H1 (cell line): ENCODE measurements at regions not wholly inside any gene's neighbourhood (a gene's known extent, or its start where the extent isn't known, plus 50 kb on each side); places are given as distances from the start of the nearest gene placed in this dataset.

Experiments used
- CTCF ChIA-PET: fragments of 300-600 bp; sonication (Branson Sonifier 250); formaldehyde crosslinking; loops from one replicate; lab custom pipeline; 2021; ENCODE audit not compliant: partially characterized antibody; lab: Charles Lee
- POLR2A ChIA-PET: fragments of 300-600 bp; sonication (Branson Sonifier 250); formaldehyde crosslinking; loops from one replicate; lab custom pipeline; 2021; ENCODE audit warnings: inconsistent platforms; ENCODE audit not compliant: partially characterized antibody; lab: Charles Lee
- DNase-seq, 2 experiments: peaks; one replicate each; pipeline versions ENCODE4 v3.0.0 to v3.0.0-alpha.2; 2010 to 2022; ENCODE audit warnings: low spot score in 2 of 2, low read depth in 1 of 2, mixed read lengths in 1 of 2
- FAIRE-seq: peaks from 2 replicates; lab custom pipeline; 2011; peaks lifted over from hg19 to GRCh38; lab: Jason Lieb, UNC
- H2AFZ ChIP-seq: 2 replicates; pipeline ENCODE4 v1.8.1; 2012; ENCODE audit warnings: low read length, inconsistent platforms
- H2AK5ac ChIP-seq: 2 replicates; pipeline ENCODE4 v1.6.1; 2013; ENCODE audit warnings: low read depth, low read length
- H2BK120ac ChIP-seq: replicated peaks from 2 replicates; pipeline ENCODE3; 2013; ENCODE audit warnings: low read depth, low read length, inconsistent platforms
- H2BK12ac ChIP-seq: 2 replicates; pipeline ENCODE4 v1.6.1; 2013; ENCODE audit warnings: low read depth, low read length
- H2BK15ac ChIP-seq: 2 replicates; pipeline ENCODE4 v1.6.1; 2013; ENCODE audit warnings: low read length
- H2BK20ac ChIP-seq: 2 replicates; pipeline ENCODE4 v1.6.1; 2013; ENCODE audit warnings: low read length
- H2BK5ac ChIP-seq: 2 replicates; pipeline ENCODE4 v1.6.1; 2013; ENCODE audit warnings: low read depth, low read length
- H3K14ac ChIP-seq: 2 replicates; pipeline ENCODE4 v1.6.1; 2013; ENCODE audit warnings: inconsistent platforms; ENCODE audit not compliant: insufficient read length
- H3K18ac ChIP-seq: 2 replicates; pipeline ENCODE4 v1.6.1; 2013; ENCODE audit warnings: low read length; ENCODE audit errors: extremely low read depth
- H3K23ac ChIP-seq: 2 replicates; pipeline ENCODE4 v1.6.1; 2013; ENCODE audit warnings: inconsistent platforms; ENCODE audit not compliant: insufficient read length
- H3K23me2 ChIP-seq: 2 replicates; pipeline ENCODE4 v1.6.1; 2013; ENCODE audit warnings: low read depth, low read length
- H3K27ac ChIP-seq: 2 replicates; pipeline ENCODE4 v1.6.1; 2011; ENCODE audit warnings: low read depth, low read length, inconsistent platforms
- H3K27me3 ChIP-seq, 4 experiments: replicated peaks in 1 of 4; 1 replicate in 1 of 4; 2 replicates in 3 of 4; pipeline versions ENCODE4 v1.6.1 to v1.8.1; 2011 to 2013; ENCODE audit warnings: low read length in 3 of 4, mild to moderate bottlenecking in 3 of 4, inconsistent platforms in 2 of 4, mixed read lengths in 2 of 4, moderate library complexity in 1 of 4; ENCODE audit not compliant: control insufficient read depth in 3 of 4, insufficient read depth in 3 of 4; ENCODE audit errors: extremely low read depth in 1 of 4
- H3K36me3 ChIP-seq, 4 experiments: 2 replicates each; pipeline versions ENCODE4 v1.6.1 to v1.8.1; 2011 to 2013; ENCODE audit warnings: mild to moderate bottlenecking in 4 of 4, low read length in 3 of 4, moderate library complexity in 2 of 4, control low read depth in 1 of 4, inconsistent platforms in 1 of 4; ENCODE audit not compliant: insufficient read depth in 4 of 4, control insufficient read depth in 2 of 4
- H3K4ac ChIP-seq: replicated peaks from 2 replicates; pipeline ENCODE3; 2013; ENCODE audit warnings: low read length, low read depth, mixed read lengths, inconsistent platforms; ENCODE audit not compliant: insufficient read length
- H3K4me1 ChIP-seq, 4 experiments: replicated peaks in 1 of 4; 1 replicate in 1 of 4; 2 replicates in 3 of 4; pipeline versions ENCODE4 v1.6.1 to v1.8.1; 2011 to 2013; ENCODE audit warnings: low read length in 3 of 4, inconsistent platforms in 2 of 4, mixed read lengths in 1 of 4; ENCODE audit not compliant: insufficient read depth in 4 of 4, control insufficient read depth in 3 of 4
- H3K4me2 ChIP-seq, 2 experiments: 2 replicates each; pipeline versions ENCODE4 v1.6.1 to v1.8.1; 2011 to 2013; ENCODE audit warnings: low read depth in 2 of 2, low read length in 2 of 2, control low read depth in 1 of 2, inconsistent platforms in 1 of 2, mild to moderate bottlenecking in 1 of 2; ENCODE audit not compliant: insufficient read depth in 1 of 2
- H3K4me3 ChIP-seq, 4 experiments: fragments of 200-600, 300-600 bp in 1 of 4; sonication (generic), shearing (Covaris generic), sonication (Bioruptor Twin) in 1 of 4; 2 replicates each; pipeline versions ENCODE4 v1.5.1 to v1.8.1; 2011 to 2016; ENCODE audit warnings: low read length in 4 of 4, low read depth in 3 of 4, control low read depth in 2 of 4, inconsistent platforms in 2 of 4, mild to moderate bottlenecking in 2 of 4, mixed read lengths in 1 of 4, moderate library complexity in 1 of 4; ENCODE audit not compliant: insufficient read depth in 2 of 4; ENCODE audit errors: extremely low read depth in 1 of 4
- H3K56ac ChIP-seq: replicated peaks from 2 replicates; pipeline ENCODE3; 2013; ENCODE audit warnings: low read depth, mild to moderate bottlenecking, mixed read lengths, low read length, inconsistent platforms; ENCODE audit not compliant: insufficient read length
- H3K79me1 ChIP-seq: 2 replicates; pipeline ENCODE4 v1.6.1; 2013; ENCODE audit warnings: low read depth, low read length, control low read depth
- H3K79me2 ChIP-seq, 2 experiments: 2 replicates each; pipeline versions ENCODE4 v1.6.1 to v1.8.1; 2012 to 2013; ENCODE audit warnings: low read length in 2 of 2, mild to moderate bottlenecking in 2 of 2, inconsistent platforms in 1 of 2; ENCODE audit not compliant: insufficient read depth in 2 of 2, control insufficient read depth in 1 of 2
- H3K9ac ChIP-seq, 4 experiments: replicated peaks in 1 of 4; 1 replicate in 1 of 4; 2 replicates in 3 of 4; pipeline versions ENCODE4 v1.6.1 to v1.8.1; 2011 to 2013; ENCODE audit warnings: low read depth in 3 of 4, low read length in 3 of 4, control low read depth in 2 of 4, mild to moderate bottlenecking in 2 of 4, moderate library complexity in 2 of 4, inconsistent platforms in 1 of 4; ENCODE audit errors: extremely low read depth in 1 of 4
- H3K9me3 ChIP-seq, 2 experiments: 2 replicates each; pipeline versions ENCODE4 v1.6.1 to v1.8.1; 2012 to 2013; ENCODE audit warnings: mild to moderate bottlenecking in 2 of 2, moderate library complexity in 2 of 2, control low read depth in 1 of 2, inconsistent platforms in 1 of 2, low read depth in 1 of 2, low read length in 1 of 2, mixed read lengths in 1 of 2; ENCODE audit not compliant: insufficient read depth in 2 of 2
- H4K20me1 ChIP-seq, 2 experiments: replicated peaks in 1 of 2; 2 replicates each; pipeline versions ENCODE3 to v1.8.1; 2011 to 2013; ENCODE audit warnings: inconsistent platforms in 2 of 2, low read length in 2 of 2, mild to moderate bottlenecking in 1 of 2; ENCODE audit not compliant: insufficient read depth in 2 of 2, control insufficient read depth in 1 of 2
- H4K5ac ChIP-seq: 2 replicates; pipeline ENCODE4 v1.6.1; 2013; ENCODE audit warnings: low read length, low read depth, mixed read lengths, inconsistent platforms; ENCODE audit not compliant: insufficient read length
- H4K8ac ChIP-seq: 2 replicates; pipeline ENCODE4 v1.8.0; 2013; ENCODE audit warnings: mild to moderate bottlenecking, moderate library complexity, low read length, inconsistent platforms; ENCODE audit not compliant: insufficient read depth; ENCODE audit errors: extremely low read depth
- H4K91ac ChIP-seq: replicated peaks from 2 replicates; pipeline ENCODE3; 2013; ENCODE audit warnings: low read length, mixed read lengths, inconsistent platforms; ENCODE audit not compliant: insufficient read length
- CBX8 ChIP-seq: fragments of 300-800, 300-1000 bp; sonication (generic); IDR thresholded peaks from 2 replicates; pipeline ENCODE4 v1.7.1; 2016; ENCODE audit warnings: low read depth, low read length, borderline replicate concordance
- GABPA ChIP-seq: IDR thresholded peaks from 2 replicates; pipeline ENCODE4 v1.6.1; 2011; ENCODE audit warnings: mild to moderate bottlenecking, low read length, moderate library complexity, borderline replicate concordance; ENCODE audit not compliant: insufficient read depth
- KDM1A ChIP-seq: fragments of 200-600, 300-600 bp; sonication (generic); IDR thresholded peaks from 2 replicates; pipeline ENCODE4 v1.7.1; 2016; ENCODE audit warnings: mild to moderate bottlenecking, low read length, borderline replicate concordance
- MAFK ChIP-seq: IDR thresholded peaks from 2 replicates; pipeline ENCODE4 v1.6.1; 2012; ENCODE audit warnings: low read depth, mild to moderate bottlenecking, improper control_type of control experiment, low read length
- SIRT6 ChIP-seq: IDR thresholded peaks from one replicate; pipeline ENCODE4 v1.7.1; 2012; ENCODE audit warnings: low read length, inconsistent platforms
- SP1 ChIP-seq: IDR thresholded peaks from 2 replicates; pipeline ENCODE4 v1.6.1; 2011; ENCODE audit warnings: low read depth, low read length
- SUZ12 ChIP-seq: fragments of 200-600 bp; sonication (generic); IDR thresholded peaks from 2 replicates; pipeline ENCODE4 v1.6.1; 2012; ENCODE audit warnings: mild to moderate bottlenecking, inconsistent platforms, low read length, moderate library complexity, mixed read lengths
- TBP ChIP-seq: IDR thresholded peaks from 2 replicates; pipeline ENCODE4 v1.6.1; 2011; ENCODE audit warnings: low read depth, low read length, improper control_type of control experiment
- WGBS, 2 experiments: shearing (Covaris generic) in 1 of 2; methylation state at CpG; one replicate each; pipeline versions ENCODE4 v1.1.6 to v1.1.7; 2013 to 2015; ENCODE audit warnings: low lambda C conversion rate in 2 of 2, mixed read lengths in 2 of 2, inconsistent platforms in 1 of 2, low coverage in 1 of 2, missing lambda C conversion rate in 1 of 2; ENCODE audit not compliant: insufficient replicate concordance in 2 of 2, insufficient coverage in 1 of 2, insufficient read length in 1 of 2; ENCODE audit errors: extremely low coverage in 1 of 2, missing lambda C conversion rate in 1 of 2; 5-methylcytosine and 5-hydroxymethylcytosine counted together

- 86% methylated on average over 5 of the region's 5 CpGs; no CpG with 5 or more reads in 1 of the 2 experiments for WGBS, 2 experiments
- Histone ChIP-seq H3K27me3 (peaks cover 0 to 1% (median 0%) of the 10 kb centered on the region in 4 experiments; a peak in 1 of 7 replicates), H2BK5ac (no peak overlapping the region), H3K23me2 (no peaks in the 10 kb centered on the region), H3K79me1 (no peaks in the 10 kb centered on the region), H3K36me3 (no peaks in the 10 kb centered on the region), H3K23ac (no peak overlapping the region), H2AFZ (no peak overlapping the region), H3K9me3 (peaks cover 0 to 2% of the 10 kb centered on the region in 2 experiments; a peak in 2 of 4 replicates), H2BK20ac (no peak overlapping the region), H2BK15ac (no peak overlapping the region), H3K4me1 (no peaks in the 10 kb centered on the region), H4K5ac (no peak overlapping the region), H2BK120ac (no peak overlapping the region), H3K9ac (no peak overlapping the region), H3K14ac (no peak overlapping the region), H3K4me2 (no peak overlapping the region), H3K4ac (no peak overlapping the region), H3K27ac (no peak overlapping the region), H2AK5ac (no peak overlapping the region), H3K79me2 (no peaks in the 10 kb centered on the region), H3K18ac (no peak overlapping the region), H2BK12ac (no peak overlapping the region), H4K8ac (no peak overlapping the region), H3K56ac (no peak overlapping the region), H4K91ac (no peak overlapping the region), H4K20me1 (no peaks in the 10 kb centered on the region), H3K4me3 (no peak overlapping the region)
- CTCF ChIA-PET, result no interaction called here
- POLR2A ChIA-PET, result no interaction called here
- DNase-seq (no peak), FAIRE-seq (no peak)
- no peak for TF ChIP-seq SIRT6
- TF ChIP-seq TBP, result no peak
- TF ChIP-seq GABPA, result no peak
- TF ChIP-seq SUZ12, result no peak
- TF ChIP-seq MAFK, result no peak
- no peak for TF ChIP-seq KDM1A
- TF ChIP-seq CBX8, result no peak
- TF ChIP-seq SP1, result no peak
Observed at GRCh38 chr3:43190670-43191069, 84.8 kb upstream of the POMGNT2 start.
